ENCODE measurements at regions not wholly inside any gene's neighbourhood (a gene's known extent, or its start where the extent isn't known, plus 50 kb on each side); places are given as distances from the start of the nearest gene placed in this dataset.
A peak's percentile ranks its signal among the peaks of the same experiment; 100 is the strongest.
"Not testable (repeated sequence)": the region's sequence is repeated elsewhere in the genome, so short reads cannot be mapped to it uniquely, and the experiment has no call there.

- no peak for DNase-seq
These were observed 250.6 kb upstream of the KLF8 start for GRCh38 chrX:55981603-55982002.

GRCh38 chrX:55996649-55997048, 235.5 kb upstream of the KLF8 start:
- DNase-seq = no peak

GRCh38 chrX:56000174-56000573, 232.0 kb upstream of the KLF8 start:
- no peak for DNase-seq

GRCh38 chrX:56000729-56001128, 231.4 kb upstream of the KLF8 start:
- no peak for DNase-seq

- DNase-seq = no peak
These were observed 206.1 kb upstream of the KLF8 start for GRCh38 chrX:56025872-56026571.

GRCh38 chrX:56026815-56027214, 205.3 kb upstream of the KLF8 start:
- DNase-seq = no peak

- no peak for DNase-seq
These were observed 203.0 kb upstream of the KLF8 start for GRCh38 chrX:56029188-56029587.

- DNase-seq = no peak
These were observed 202.5 kb upstream of the KLF8 start for GRCh38 chrX:56029691-56030090.

GRCh38 chrX:56031409-56031808, 200.7 kb upstream of the KLF8 start:
- DNase-seq = no peak

- DNase-seq = no peak
These were observed 198.5 kb upstream of the KLF8 start for GRCh38 chrX:56033495-56034180.

- not testable (repeated sequence) for DNase-seq
These were observed 179.4 kb upstream of the KLF8 start for GRCh38 chrX:56052673-56053330.

GRCh38 chrX:56057325-56057724, 174.8 kb upstream of the KLF8 start:
- DNase-seq = no peak

- DNase-seq = no peak
These were observed 166.1 kb upstream of the KLF8 start for GRCh38 chrX:56066016-56066415.

- peak in 1 of 4 experiments; percentile 3 for DNase-seq
These were observed 163.8 kb upstream of the KLF8 start for GRCh38 chrX:56068274-56068758.

- no peak for DNase-seq
These were observed 162.7 kb upstream of the KLF8 start for GRCh38 chrX:56069299-56069931.

GRCh38 chrX:56089376-56089775, 142.8 kb upstream of the KLF8 start:
- DNase-seq = no peak

GRCh38 chrX:56099271-56099670, 132.9 kb upstream of the KLF8 start:
- DNase-seq = no peak

- DNase-seq = no peak
These were observed 124.8 kb upstream of the KLF8 start for GRCh38 chrX:56107320-56107719.

GRCh38 chrX:56113785-56114436, 118.2 kb upstream of the KLF8 start:
- DNase-seq = no peak

GRCh38 chrX:56114437-56114787, 117.7 kb upstream of the KLF8 start:
- DNase-seq = no peak

- no peak for DNase-seq
These were observed 111.9 kb upstream of the KLF8 start for GRCh38 chrX:56120242-56120641.

GRCh38 chrX:56125946-56126345, 106.2 kb upstream of the KLF8 start:
- DNase-seq = no peak

- DNase-seq = no peak
These were observed 102.1 kb upstream of the KLF8 start for GRCh38 chrX:56130031-56130430.
